ENCODE measurements at regions not wholly inside any gene's neighbourhood (a gene's known extent, or its start where the extent isn't known, plus 50 kb on each side); places are given as distances from the start of the nearest gene placed in this dataset.

- H4K20me1 ChIP-seq (ENCODE audit: insufficient read depth, low read length, poor library complexity, severe bottlenecking) = no peaks in the 10 kb centered on the region
Observed at GRCh38 chr11:15801126-15801525, 555.2 kb downstream of the SOX6 start.

GRCh38 chr11:15801616-15802015 lies 554.7 kb downstream of the SOX6 start:
- no peak overlapping the region for H3K4me3 ChIP-seq (ENCODE audit: low read length, poor library complexity, severe bottlenecking)
- H4K20me1 ChIP-seq (ENCODE audit: insufficient read depth, low read length, poor library complexity, severe bottlenecking) = no peaks in the 10 kb centered on the region
- no peaks in the 10 kb centered on the region for H3K4me1 ChIP-seq (ENCODE audit: insufficient read depth, low read length, poor library complexity, severe bottlenecking)
- no peaks in the 10 kb centered on the region for H3F3A ChIP-seq (ENCODE audit: low read depth)
- H2AFZ ChIP-seq (ENCODE audit: low read length) = no peak overlapping the region
- H3K9ac ChIP-seq (ENCODE audit: low read depth, low read length, poor library complexity, severe bottlenecking) = no peak overlapping the region
- H3K36me3 ChIP-seq (ENCODE audit: insufficient read depth, low read length) = no peaks in the 10 kb centered on the region
- TF ChIP-seq EZH2phosphoT487 (IDR thresholded peaks at IDR 0.05; ENCODE audit: borderline replicate concordance) (no peak), CTCF (conservative IDR thresholded peaks at IDR 0.05; ENCODE audit: low read length) (no peak)
- H3K27me3 ChIP-seq (ENCODE audit: insufficient read depth, low read length, poor library complexity, severe bottlenecking) = no peaks in the 10 kb centered on the region
- no peaks in the 10 kb centered on the region for H3K9me3 ChIP-seq (ENCODE audit: insufficient read depth, low read depth, low read length)
- H3K9me2 ChIP-seq (replicated peaks; ENCODE audit: low read depth, low read length) = no peaks in the 10 kb centered on the region
- H3K79me2 ChIP-seq (ENCODE audit: insufficient read depth, low read length) = no peaks in the 10 kb centered on the region
- H3K4me2 ChIP-seq (ENCODE audit: low read depth, low read length, poor library complexity, severe bottlenecking) = no peak overlapping the region

More at GRCh38 chr11:15801126-15801525, 555.2 kb downstream of the SOX6 start:
- H3K27me3 ChIP-seq (ENCODE audit: insufficient read depth, low read length, poor library complexity, severe bottlenecking) = no peaks in the 10 kb centered on the region
- H3K4me2 ChIP-seq (ENCODE audit: low read depth, low read length, poor library complexity, severe bottlenecking) = no peak overlapping the region
- no peak overlapping the region for H2AFZ ChIP-seq (ENCODE audit: low read length)
- TF ChIP-seq CTCF (conservative IDR thresholded peaks at IDR 0.05; ENCODE audit: low read length) (no peak), EZH2phosphoT487 (IDR thresholded peaks at IDR 0.05; ENCODE audit: borderline replicate concordance) (no peak)
- H3K4me1 ChIP-seq (ENCODE audit: insufficient read depth, low read length, poor library complexity, severe bottlenecking) = no peaks in the 10 kb centered on the region
- H3K36me3 ChIP-seq (ENCODE audit: insufficient read depth, low read length) = no peaks in the 10 kb centered on the region
- H3K79me2 ChIP-seq (ENCODE audit: insufficient read depth, low read length) = no peaks in the 10 kb centered on the region
- H3K9me3 ChIP-seq (ENCODE audit: insufficient read depth, low read depth, low read length) = no peaks in the 10 kb centered on the region
- no peak overlapping the region for H3K9ac ChIP-seq (ENCODE audit: low read depth, low read length, poor library complexity, severe bottlenecking)
- H3K9me2 ChIP-seq (replicated peaks; ENCODE audit: low read depth, low read length) = no peaks in the 10 kb centered on the region
- no peaks in the 10 kb centered on the region for H3F3A ChIP-seq (ENCODE audit: low read depth)
- no peak overlapping the region for H3K4me3 ChIP-seq (ENCODE audit: low read length, poor library complexity, severe bottlenecking)

GRCh38 chr11:15805726-15806125 lies 550.6 kb downstream of the SOX6 start:
- no peaks in the 10 kb centered on the region for H3K9me2 ChIP-seq (replicated peaks; ENCODE audit: low read depth, low read length)
- no peak for TF ChIP-seq CTCF (conservative IDR thresholded peaks at IDR 0.05; ENCODE audit: low read length)
- no peak for TF ChIP-seq EZH2phosphoT487 (IDR thresholded peaks at IDR 0.05; ENCODE audit: borderline replicate concordance)
- H3K4me3 ChIP-seq (ENCODE audit: low read length, poor library complexity, severe bottlenecking) = no peak overlapping the region

More at GRCh38 chr11:15805726-15806125, 550.6 kb downstream of the SOX6 start:
- Histone ChIP-seq H3K36me3 (ENCODE audit: insufficient read depth, low read length) (no peaks in the 10 kb centered on the region), H3K4me1 (ENCODE audit: insufficient read depth, low read length, poor library complexity, severe bottlenecking) (no peaks in the 10 kb centered on the region), H3K4me2 (ENCODE audit: low read depth, low read length, poor library complexity, severe bottlenecking) (no peak overlapping the region), H2AFZ (ENCODE audit: low read length) (no peak overlapping the region), H3K9ac (ENCODE audit: low read depth, low read length, poor library complexity, severe bottlenecking) (no peak overlapping the region), H3K79me2 (ENCODE audit: insufficient read depth, low read length) (no peaks in the 10 kb centered on the region), H4K20me1 (ENCODE audit: insufficient read depth, low read length, poor library complexity, severe bottlenecking) (no peaks in the 10 kb centered on the region), H3K9me3 (ENCODE audit: insufficient read depth, low read depth, low read length) (no peaks in the 10 kb centered on the region), H3F3A (ENCODE audit: low read depth) (no peaks in the 10 kb centered on the region), H3K27me3 (ENCODE audit: insufficient read depth, low read length, poor library complexity, severe bottlenecking) (no peaks in the 10 kb centered on the region)
